ENCODE measurements at regions not wholly inside any gene's neighbourhood (a gene's known extent, or its start where the extent isn't known, plus 50 kb on each side); places are given as distances from the start of the nearest gene placed in this dataset.

DNA sequence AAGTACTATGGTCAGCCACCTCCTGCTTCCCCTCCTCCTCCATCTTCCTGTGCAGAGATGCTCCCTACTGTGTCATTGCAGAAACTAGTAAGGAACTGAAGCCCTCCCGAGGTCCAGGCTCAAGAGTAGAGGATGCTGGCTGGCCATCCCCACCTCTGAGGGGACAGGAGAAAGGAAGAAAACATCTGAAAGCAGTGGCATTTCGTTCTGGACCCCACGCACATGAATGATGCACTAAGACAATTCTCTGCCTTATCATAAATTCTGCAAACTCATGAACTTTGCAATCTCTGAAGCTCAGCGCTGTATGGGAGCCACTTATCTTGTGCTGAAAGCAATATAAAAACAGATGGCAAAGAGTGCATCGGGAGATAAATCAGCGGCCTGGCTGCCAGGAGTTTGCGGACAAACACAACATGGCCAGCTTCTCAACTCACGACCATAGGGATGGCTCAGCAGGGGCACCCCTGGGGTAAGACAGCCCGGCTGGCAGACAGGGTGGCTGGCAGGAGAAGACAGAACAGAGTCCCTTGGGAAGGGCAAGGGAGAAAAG, 306.4 kb downstream of the NXPE2 start:
- TF ChIP-seq, protein P1, sequence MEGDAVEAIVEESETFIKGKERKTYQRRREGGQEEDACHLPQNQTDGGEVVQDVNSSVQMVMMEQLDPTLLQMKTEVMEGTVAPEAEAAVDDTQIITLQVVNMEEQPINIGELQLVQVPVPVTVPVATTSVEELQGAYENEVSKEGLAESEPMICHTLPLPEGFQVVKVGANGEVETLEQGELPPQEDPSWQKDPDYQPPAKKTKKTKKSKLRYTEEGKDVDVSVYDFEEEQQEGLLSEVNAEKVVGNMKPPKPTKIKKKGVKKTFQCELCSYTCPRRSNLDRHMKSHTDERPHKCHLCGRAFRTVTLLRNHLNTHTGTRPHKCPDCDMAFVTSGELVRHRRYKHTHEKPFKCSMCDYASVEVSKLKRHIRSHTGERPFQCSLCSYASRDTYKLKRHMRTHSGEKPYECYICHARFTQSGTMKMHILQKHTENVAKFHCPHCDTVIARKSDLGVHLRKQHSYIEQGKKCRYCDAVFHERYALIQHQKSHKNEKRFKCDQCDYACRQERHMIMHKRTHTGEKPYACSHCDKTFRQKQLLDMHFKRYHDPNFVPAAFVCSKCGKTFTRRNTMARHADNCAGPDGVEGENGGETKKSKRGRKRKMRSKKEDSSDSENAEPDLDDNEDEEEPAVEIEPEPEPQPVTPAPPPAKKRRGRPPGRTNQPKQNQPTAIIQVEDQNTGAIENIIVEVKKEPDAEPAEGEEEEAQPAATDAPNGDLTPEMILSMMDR (IDR thresholded peaks at IDR 0.05) = no peak
- no peak for TF ChIP-seq EP300 (IDR thresholded peaks at IDR 0.05)
- TF ChIP-seq POLR2A (IDR thresholded peaks at IDR 0.05) = no peak
- TF ChIP-seq POLR2AphosphoS5 (IDR thresholded peaks at IDR 0.05) = no peak
